COLO668 (cell line): ENCODE measurements at regions not wholly inside any gene's neighbourhood (a gene's known extent, or its start where the extent isn't known, plus 50 kb on each side); places are given as distances from the start of the nearest gene placed in this dataset.
"Not testable (repeated sequence)": the region's sequence is repeated elsewhere in the genome, so short reads cannot be mapped to it uniquely, and the experiment has no call there.

Source experiments
- DNase-seq: peaks from one replicate; lab custom pipeline; 2025; ENCODE audit not compliant: unreplicated experiment; lab: John Stamatoyannopoulos, UW

- no peak for DNase-seq
These were observed 57.0 kb downstream of the RASL11A start for GRCh38 chr13:27327633-27328032.

DNA sequence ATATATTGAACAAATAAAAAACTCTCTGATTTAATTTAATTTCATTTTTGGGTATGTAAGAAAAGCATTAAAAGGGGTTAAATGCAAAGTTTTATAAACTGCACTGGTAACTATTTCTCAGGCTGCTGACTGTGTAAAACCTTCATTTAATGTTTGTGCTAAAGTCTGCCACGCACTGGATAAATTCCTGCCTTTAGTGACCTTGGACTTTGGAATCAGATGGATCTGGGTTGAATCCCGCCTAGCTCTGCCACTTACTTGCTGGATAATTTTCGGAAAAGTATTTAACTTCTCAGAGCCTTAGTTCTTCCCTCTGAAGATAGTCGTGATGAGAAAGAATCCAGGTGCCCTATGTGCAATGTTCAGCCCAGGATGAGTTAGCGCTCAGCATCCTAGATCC lies 58.6 kb downstream of the RASL11A start:
- DNase-seq: no peak

GRCh38 chr13:27334774-27335435 lies 64.3 kb downstream of the RASL11A start:
- DNase-seq: no peak

- DNase-seq: no peak
These were observed 65.5 kb downstream of the RASL11A start for GRCh38 chr13:27336014-27336673.

DNA sequence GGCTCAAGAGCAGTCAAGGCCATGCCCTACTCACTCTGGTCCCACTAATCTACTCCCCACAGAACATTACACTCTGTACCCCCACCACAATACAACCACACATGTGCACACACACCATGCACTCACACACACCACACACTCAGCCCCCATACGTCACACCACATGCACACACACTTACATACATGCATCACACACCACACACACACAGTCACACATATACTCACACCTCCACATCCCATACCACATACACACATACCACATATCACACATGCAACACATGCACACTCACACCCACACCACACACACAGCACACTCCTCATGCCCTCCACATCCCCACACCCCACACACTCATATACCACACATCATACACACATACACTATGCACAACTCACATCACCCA lies 67.6 kb downstream of the RASL11A start:
- DNase-seq: no peak

- DNase-seq: no peak
These were observed 68.2 kb downstream of the RASL11A start for GRCh38 chr13:27338816-27339215.

GRCh38 chr13:27339299-27339698 lies 68.7 kb downstream of the RASL11A start:
- DNase-seq: peak; percentile 77

DNA sequence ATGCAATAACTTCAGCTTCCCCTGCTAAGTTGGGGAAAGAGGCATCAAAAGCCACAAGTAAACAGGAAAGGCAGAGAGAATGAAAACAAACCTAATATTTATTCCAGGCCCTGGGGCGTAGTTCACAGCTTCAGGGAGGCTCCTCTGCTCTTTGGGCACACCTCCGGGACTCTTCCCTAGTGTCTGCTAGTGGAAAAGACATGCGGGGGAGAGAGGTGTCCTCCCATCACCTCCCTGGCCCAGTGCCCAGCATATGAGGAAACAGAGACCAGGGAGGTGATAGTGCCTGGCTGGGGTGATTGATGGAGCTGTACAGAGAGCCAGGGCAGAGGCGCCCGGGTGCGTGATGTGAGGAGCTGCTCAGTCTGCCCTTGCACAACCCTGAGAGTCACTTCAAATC lies 71.0 kb downstream of the RASL11A start:
- DNase-seq: peak; percentile 59

DNA sequence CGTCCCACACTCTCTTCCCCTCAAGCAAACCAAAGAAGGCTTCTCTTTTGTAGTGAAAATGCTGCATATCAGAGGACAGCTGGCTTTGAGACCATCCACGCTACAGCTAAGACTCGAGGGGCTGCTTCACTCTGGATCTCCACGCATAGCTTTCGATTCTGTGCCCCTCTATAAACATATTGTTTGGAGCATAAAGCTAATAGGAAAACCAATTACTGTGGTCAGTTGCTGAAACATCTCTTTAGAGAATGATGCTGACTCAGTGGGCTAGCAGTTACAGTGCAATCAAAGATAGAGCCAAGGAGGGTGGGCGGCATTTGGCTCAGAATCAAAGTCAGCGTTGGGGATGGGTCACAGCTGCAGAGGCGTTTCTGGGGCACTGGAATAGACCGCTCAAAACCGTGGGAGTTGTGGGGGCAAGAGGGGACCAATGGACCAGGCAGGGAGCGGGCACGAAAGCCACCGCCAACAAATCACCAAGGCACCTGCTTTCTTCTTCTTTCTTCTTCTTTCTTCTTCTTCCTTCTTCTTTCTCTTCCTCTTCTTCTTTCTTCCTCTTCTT lies 76.7 kb downstream of the RASL11A start:
- no peak for DNase-seq

DNA sequence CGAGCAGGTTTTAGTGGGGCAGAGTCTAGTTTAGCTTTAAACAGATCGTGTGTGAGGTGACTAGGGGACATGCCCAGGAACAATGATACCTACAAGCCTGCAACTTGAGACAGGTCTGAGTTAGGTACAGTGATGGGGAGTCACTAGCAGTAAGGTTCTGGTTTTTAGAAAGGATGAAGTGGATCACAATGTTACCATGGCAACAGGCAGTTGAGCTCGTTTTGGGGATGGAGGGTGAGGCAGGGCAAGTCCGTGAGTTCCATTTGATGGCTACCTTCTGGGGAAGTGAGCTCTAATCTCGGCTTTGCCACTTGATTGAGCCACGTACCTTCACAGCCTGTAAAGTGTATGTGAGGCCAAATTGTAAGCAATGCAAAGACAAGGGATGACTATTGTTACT lies 76.0 kb upstream of the GTF3A start:
- DNase-seq: no peak

DNA sequence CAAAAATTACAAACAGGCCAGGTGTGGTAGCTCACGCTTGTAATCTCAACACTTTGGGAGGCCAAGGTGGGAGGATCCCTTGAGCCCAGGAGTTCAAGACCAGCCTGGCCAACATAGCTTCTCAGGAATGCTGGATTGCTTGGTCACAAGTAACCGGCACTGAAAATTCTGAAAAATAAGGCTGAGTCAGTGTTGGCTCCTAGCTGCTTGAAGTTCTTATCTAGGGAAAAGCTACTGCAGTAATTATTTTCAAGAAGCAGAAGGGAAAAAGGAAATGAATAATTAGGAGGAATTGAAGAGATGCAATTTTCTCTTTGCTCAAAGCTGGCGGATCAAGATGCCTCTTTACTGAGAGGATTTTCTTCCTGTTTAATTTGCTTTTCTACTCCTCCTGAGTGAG lies 75.0 kb upstream of the GTF3A start:
- no peak for DNase-seq

DNA sequence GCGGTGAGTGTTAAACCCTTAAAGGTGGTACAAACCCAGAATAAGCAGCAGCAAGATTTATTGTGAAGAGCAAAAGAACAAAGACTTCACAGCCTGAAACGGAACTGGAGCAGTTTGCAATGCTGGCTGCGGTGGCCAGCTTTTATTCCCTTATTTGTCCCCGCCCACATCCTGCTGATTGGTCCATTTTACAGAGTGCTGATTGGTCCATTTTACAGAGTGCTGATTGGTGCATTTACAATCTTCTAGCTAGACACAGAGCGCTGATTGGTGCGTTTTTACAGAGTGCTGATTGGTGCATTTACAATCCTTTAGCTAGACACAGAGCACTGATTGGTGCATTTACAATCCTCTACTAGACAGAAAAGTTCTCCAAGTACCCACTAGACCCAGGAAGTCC lies 73.6 kb upstream of the GTF3A start:
- not testable (repeated sequence) for DNase-seq

DNA sequence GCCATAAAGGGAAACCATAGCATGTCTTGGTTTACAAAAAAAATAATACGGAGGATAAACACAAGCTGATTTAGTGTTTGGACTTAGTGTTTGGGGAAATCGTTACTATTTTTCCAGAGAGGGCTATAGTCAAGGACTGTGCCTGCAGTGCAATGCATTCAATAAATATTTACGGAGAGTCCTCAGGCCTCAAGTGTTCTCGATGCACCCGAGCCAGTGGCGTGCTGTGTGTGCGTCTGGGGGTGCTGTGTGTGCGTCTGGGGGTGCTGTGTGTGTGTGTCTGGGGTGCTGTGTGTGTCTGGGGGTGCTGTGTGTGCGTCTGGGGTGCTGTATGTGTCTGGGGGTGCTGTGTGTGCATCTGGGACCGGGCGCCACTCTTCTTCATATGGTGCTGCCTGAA lies 71.7 kb upstream of the GTF3A start:
- DNase-seq: no peak

GRCh38 chr13:27353166-27353583 lies 71.2 kb upstream of the GTF3A start:
- DNase-seq: no peak

- no peak for DNase-seq
These were observed 70.7 kb upstream of the GTF3A start for GRCh38 chr13:27353708-27354107.

GRCh38 chr13:27354379-27354778 lies 70.0 kb upstream of the GTF3A start:
- no peak for DNase-seq

GRCh38 chr13:27355894-27356293 lies 68.5 kb upstream of the GTF3A start:
- no peak for DNase-seq

GRCh38 chr13:27358420-27358819 lies 66.0 kb upstream of the GTF3A start:
- DNase-seq: no peak

GRCh38 chr13:27359199-27359821 lies 65.1 kb upstream of the GTF3A start:
- peak; percentile 84 for DNase-seq

- DNase-seq: no peak
These were observed 63.9 kb upstream of the GTF3A start for GRCh38 chr13:27360562-27360961.

GRCh38 chr13:27362064-27362751 lies 62.2 kb upstream of the GTF3A start:
- DNase-seq: peak; percentile 99

GRCh38 chr13:27363637-27364036 lies 60.8 kb upstream of the GTF3A start:
- not testable (repeated sequence) for DNase-seq
